ENCODE measurements at regions not wholly inside any gene's neighbourhood (a gene's known extent, or its start where the extent isn't known, plus 50 kb on each side); places are given as distances from the start of the nearest gene placed in this dataset.

GRCh38 chr9:79477955-79478771, 93.6 kb upstream of the TLE4 start:
- TF ChIP-seq CTCF (IDR thresholded peaks at IDR 0.05) (peak in 3 of 5 experiments; percentile 32 to 40 (median 38)), POLR2A (IDR thresholded peaks at IDR 0.05) (no peak), EP300 (IDR thresholded peaks at IDR 0.05) (no peak)
